ENCODE measurements at regions not wholly inside any gene's neighbourhood (a gene's known extent, or its start where the extent isn't known, plus 50 kb on each side); places are given as distances from the start of the nearest gene placed in this dataset.

- intact Hi-C loops (cut with micrococcal nuclease) = no loop called here
- no peak overlapping the region for H2AFZ ChIP-seq (ENCODE audit: insufficient read depth, low read depth, low read length, poor library complexity, severe bottlenecking)
Measured at GRCh38 chr9:107708791-107709190, 219.2 kb upstream of the KLF4 start.

GRCh38 chr9:107707915-107708441 lies 218.4 kb upstream of the KLF4 start:
- Mint-ChIP-seq H3K27ac (no peak overlapping the region), H3K27me3 (peaks cover 18% of the 10 kb centered on the region), H3K9me3 (ENCODE audit: insufficient read depth) (peaks cover 2% of the 10 kb centered on the region), H3K4me3 (no peak overlapping the region), H3K4me1 (no peaks in the 10 kb centered on the region)
- Histone ChIP-seq H3K9me3 (ENCODE audit: control extremely low read depth in 1 of 3, control insufficient read depth in 2 of 3, insufficient read depth in 1 of 3, low read length in 2 of 3) (no peaks in the 10 kb centered on the region), H3K79me2 (ENCODE audit: control insufficient read depth, insufficient read depth, low read length) (no peaks in the 10 kb centered on the region), H3K9ac (ENCODE audit: low read length) (no peak overlapping the region), H4K20me1 (ENCODE audit: control insufficient read depth, insufficient read depth, low read length, poor library complexity, severe bottlenecking) (no peaks in the 10 kb centered on the region), H3K4me3 (ENCODE audit: control extremely low read depth in 1 of 5, extremely low read depth in 1 of 5, insufficient read depth in 1 of 5, low read depth in 2 of 5, low read length in 4 of 5) (no peak overlapping the region), H3K27ac (ENCODE audit: low read length in 2 of 2) (no peak overlapping the region), H3K4me1 (ENCODE audit: control insufficient read depth in 2 of 2, insufficient read depth in 2 of 2, low read length in 2 of 2) (no peaks in the 10 kb centered on the region), H3K36me3 (replicated peaks in 1 of 2; ENCODE audit: control extremely low read depth in 1 of 2, control insufficient read depth in 1 of 2, extremely low read depth in 1 of 2, insufficient read depth in 2 of 2, low read length in 1 of 2) (no peaks in the 10 kb centered on the region), H3K27me3 (replicated peaks in 1 of 4; ENCODE audit: control extremely low read depth in 1 of 4, control insufficient read depth in 3 of 4, insufficient read depth in 4 of 4, low read length in 3 of 4) (peaks cover 0 to under 1% (median 0%) of the 10 kb centered on the region in 4 experiments), H2AFZ (ENCODE audit: insufficient read depth, low read depth, low read length, poor library complexity, severe bottlenecking) (no peak overlapping the region), H3K4me2 (replicated peaks; ENCODE audit: low read depth, low read length, poor library complexity, severe bottlenecking) (no peak overlapping the region)
- intact Hi-C loops (cut with micrococcal nuclease) = no loop called here
- WGBS (ENCODE audit: insufficient coverage) = 69% methylated on average over 3 of the region's 7 CpGs
- no peak for DNase-seq
- no peak for ATAC-seq (ENCODE audit: low read depth)
- TF ChIP-seq EZH2 (IDR thresholded peaks at IDR 0.05; ENCODE audit: borderline replicate concordance, insufficient read depth, low read depth, low read length, poor library complexity, severe bottlenecking) (no peak), CTCF (IDR thresholded peaks at IDR 0.05) (no peak)
- CTCF ChIA-PET = no interaction called here
- POLR2A ChIA-PET = no interaction called here

More at GRCh38 chr9:107708791-107709190, 219.2 kb upstream of the KLF4 start:
- H3K4me3 ChIP-seq (ENCODE audit: control extremely low read depth in 1 of 5, extremely low read depth in 1 of 5, insufficient read depth in 1 of 5, low read depth in 2 of 5, low read length in 4 of 5) = no peak overlapping the region
- H3K4me2 ChIP-seq (replicated peaks; ENCODE audit: low read depth, low read length, poor library complexity, severe bottlenecking) = no peak overlapping the region
- no peak for TF ChIP-seq EZH2 (IDR thresholded peaks at IDR 0.05; ENCODE audit: borderline replicate concordance, insufficient read depth, low read depth, low read length, poor library complexity, severe bottlenecking)
- no peak for TF ChIP-seq CTCF (IDR thresholded peaks at IDR 0.05)
- no peaks in the 10 kb centered on the region for H3K4me1 ChIP-seq (ENCODE audit: control insufficient read depth in 2 of 2, insufficient read depth in 2 of 2, low read length in 2 of 2)
- no peak overlapping the region for H3K27ac ChIP-seq (ENCODE audit: low read length in 2 of 2)
- no peaks in the 10 kb centered on the region for H3K36me3 ChIP-seq (replicated peaks in 1 of 2; ENCODE audit: control extremely low read depth in 1 of 2, control insufficient read depth in 1 of 2, extremely low read depth in 1 of 2, insufficient read depth in 2 of 2, low read length in 1 of 2)
- no peaks in the 10 kb centered on the region for H4K20me1 ChIP-seq (ENCODE audit: control insufficient read depth, insufficient read depth, low read length, poor library complexity, severe bottlenecking)
- no peak overlapping the region for H3K27ac Mint-ChIP-seq
- no peaks in the 10 kb centered on the region for H3K9me3 ChIP-seq (ENCODE audit: control extremely low read depth in 1 of 3, control insufficient read depth in 2 of 3, insufficient read depth in 1 of 3, low read length in 2 of 3)
- ATAC-seq (ENCODE audit: low read depth) (no peak), DNase-seq (no peak)
- no peak overlapping the region for H3K9ac ChIP-seq (ENCODE audit: low read length)
- H3K27me3 Mint-ChIP-seq = peaks cover 18% of the 10 kb centered on the region
- WGBS (ENCODE audit: insufficient coverage) = 75% methylated on average over 2 of the region's 2 CpGs
- peaks cover 0 to 2% (median 0%) of the 10 kb centered on the region in 4 experiments for H3K27me3 ChIP-seq (replicated peaks in 1 of 4; ENCODE audit: control extremely low read depth in 1 of 4, control insufficient read depth in 3 of 4, insufficient read depth in 4 of 4, low read length in 3 of 4)
- H3K4me3 Mint-ChIP-seq = no peak overlapping the region
- ChIA-PET CTCF (no interaction called here), POLR2A (no interaction called here)
- H3K79me2 ChIP-seq (ENCODE audit: control insufficient read depth, insufficient read depth, low read length) = no peaks in the 10 kb centered on the region
- no peaks in the 10 kb centered on the region for H3K4me1 Mint-ChIP-seq
- H3K9me3 Mint-ChIP-seq (ENCODE audit: insufficient read depth) = no peaks in the 10 kb centered on the region

All from B cell (primary cell).